KG1 (cell line): ENCODE measurements at regions not wholly inside any gene's neighbourhood (a gene's known extent, or its start where the extent isn't known, plus 50 kb on each side); places are given as distances from the start of the nearest gene placed in this dataset.
"Not testable (repeated sequence)": the region's sequence is repeated elsewhere in the genome, so short reads cannot be mapped to it uniquely, and the experiment has no call there.

Experiments
- DNase-seq: peaks from one replicate; lab custom pipeline; 2025; lab: John Stamatoyannopoulos, UW

- no peak for DNase-seq
Measured at GRCh38 chr7:131638641-131639430, 82.4 kb upstream of the PODXL start.

GRCh38 chr7:131637859-131638258 lies 81.4 kb upstream of the PODXL start:
- DNase-seq: no peak

GRCh38 chr7:131636092-131636491 lies 79.7 kb upstream of the PODXL start:
- no peak for DNase-seq

GRCh38 chr7:131634197-131634596 lies 77.8 kb upstream of the PODXL start:
- DNase-seq: not testable (repeated sequence)

GRCh38 chr7:131633342-131633843 lies 77.0 kb upstream of the PODXL start:
- DNase-seq: no peak

GRCh38 chr7:131630427-131630826 lies 74.0 kb upstream of the PODXL start:
- no peak for DNase-seq

- no peak for DNase-seq
Measured at GRCh38 chr7:131629217-131629882, 72.9 kb upstream of the PODXL start.

- DNase-seq: no peak
Measured at GRCh38 chr7:131628634-131629033, 72.2 kb upstream of the PODXL start.

- no peak for DNase-seq
Measured at GRCh38 chr7:131627735-131628190, 71.3 kb upstream of the PODXL start.

GRCh38 chr7:131626643-131627042 lies 70.2 kb upstream of the PODXL start:
- DNase-seq: no peak

- DNase-seq: no peak
Measured at GRCh38 chr7:131625817-131626372, 69.5 kb upstream of the PODXL start.

GRCh38 chr7:131625345-131625744 lies 68.9 kb upstream of the PODXL start:
- DNase-seq: not testable (repeated sequence)

- no peak for DNase-seq
Measured at GRCh38 chr7:131624536-131624935, 68.1 kb upstream of the PODXL start.

GRCh38 chr7:131623154-131623553 lies 66.7 kb upstream of the PODXL start:
- DNase-seq: no peak

GRCh38 chr7:131621652-131622051 lies 65.2 kb upstream of the PODXL start:
- DNase-seq: no peak

GRCh38 chr7:131620673-131621609 lies 64.5 kb upstream of the PODXL start:
- DNase-seq: no peak

- no peak for DNase-seq
Measured at GRCh38 chr7:131619336-131620305, 63.2 kb upstream of the PODXL start.

GRCh38 chr7:131618391-131618790 lies 62.0 kb upstream of the PODXL start:
- DNase-seq: no peak

- no peak for DNase-seq
Measured at GRCh38 chr7:131616487-131617200, 60.2 kb upstream of the PODXL start.

- DNase-seq: no peak
Measured at GRCh38 chr7:131613909-131614308, 57.5 kb upstream of the PODXL start.
